SK-N-SH treated with all-trans-retinoic acid at 6 μM for 48 hours (cell line): ENCODE measurements at regions not wholly inside any gene's neighbourhood (a gene's known extent, or its start where the extent isn't known, plus 50 kb on each side); places are given as distances from the start of the nearest gene placed in this dataset.

Experiments used
- ATAC-seq: fragments of 200-7000 bp; cut with Tn5 transposase; 3 replicates; pipeline ENCODE4 v1.9.1; 2020; ENCODE audit warnings: mild to moderate bottlenecking, moderate library complexity
- ARNTL ChIP-seq: fragments of 450-650 bp; formaldehyde crosslinking; IDR thresholded peaks from 2 replicates; pipeline ENCODE4 v1.5.0; 2020; ENCODE audit warnings: low read depth, mild to moderate bottlenecking, moderate library complexity, borderline replicate concordance
- BACH2 ChIP-seq: fragments of 250-450 bp; sonication (Bioruptor Pico); IDR thresholded peaks from 2 replicates; pipeline ENCODE4 v1.9.0; 2021; ENCODE audit warnings: mild to moderate bottlenecking, borderline replicate concordance
- CREB5 ChIP-seq: fragments of 250-450 bp; sonication (Bioruptor Pico); IDR thresholded peaks from 2 replicates; pipeline ENCODE4 v1.5.1; 2020; ENCODE audit warnings: low read depth, mild to moderate bottlenecking, moderate library complexity
- CSDC2 ChIP-seq: fragments of 250-450 bp; sonication (Bioruptor Pico); IDR thresholded peaks from 2 replicates; pipeline ENCODE4 v1.5.0; 2020; ENCODE audit warnings: mild to moderate bottlenecking, moderate library complexity
- CSRNP3 ChIP-seq: fragments of 250-450 bp; sonication (Bioruptor Pico); IDR thresholded peaks from 2 replicates; pipeline ENCODE4 v1.5.1; 2021; ENCODE audit warnings: mild to moderate bottlenecking, moderate library complexity
- ESRRG ChIP-seq: fragments of 250-450 bp; sonication (Bioruptor Pico); IDR thresholded peaks from 2 replicates; pipeline ENCODE4 v1.6.1; 2021; ENCODE audit warnings: mild to moderate bottlenecking
- GLIS3 ChIP-seq: fragments of 250-450 bp; sonication (Bioruptor Pico); IDR thresholded peaks from 2 replicates; pipeline ENCODE4 v1.5.0; 2020; ENCODE audit warnings: mild to moderate bottlenecking, moderate library complexity
- ISL1 ChIP-seq: fragments of 250-450 bp; sonication (Bioruptor Pico); IDR thresholded peaks from 2 replicates; pipeline ENCODE4 v2.1.2; 2022; ENCODE audit warnings: mild to moderate bottlenecking, moderate library complexity
- OSR1 ChIP-seq: fragments of 250-450 bp; sonication (Bioruptor Pico); IDR thresholded peaks from 2 replicates; pipeline ENCODE4 v1.8.0; 2022; ENCODE audit warnings: moderate library complexity, mild to moderate bottlenecking, inconsistent platforms
- SNAI2 ChIP-seq: fragments of 250-450 bp; sonication (Bioruptor Pico); IDR thresholded peaks from 2 replicates; pipeline ENCODE4 v1.5.0; 2020; ENCODE audit warnings: mild to moderate bottlenecking, moderate library complexity
- TCF4 ChIP-seq: fragments of 250-450 bp; sonication (Bioruptor Pico); IDR thresholded peaks from 2 replicates; pipeline ENCODE4 v1.8.0; 2021; ENCODE audit warnings: mild to moderate bottlenecking, moderate library complexity, borderline replicate concordance
- TOX ChIP-seq: fragments of 250-450 bp; sonication (Bioruptor Pico); IDR thresholded peaks from 2 replicates; pipeline ENCODE4 v1.8.0; 2021; ENCODE audit warnings: mild to moderate bottlenecking, moderate library complexity, borderline replicate concordance
- ZFP3 ChIP-seq: fragments of 250-450 bp; sonication (Bioruptor Pico); IDR thresholded peaks from 2 replicates; pipeline ENCODE4 v1.5.0; 2020; ENCODE audit warnings: mild to moderate bottlenecking, moderate library complexity
- ZFP30 ChIP-seq: fragments of 450-650 bp; formaldehyde crosslinking; IDR thresholded peaks from 2 replicates; pipeline ENCODE4 v1.5.0; 2022; ENCODE audit warnings: mild to moderate bottlenecking, moderate library complexity
- ZNF8 ChIP-seq: fragments of 450-650 bp; formaldehyde crosslinking; IDR thresholded peaks from 2 replicates; pipeline ENCODE4 v1.5.0; 2020; ENCODE audit warnings: mild to moderate bottlenecking, moderate library complexity
- TF ChIP-seq, protein P1 (sequence below): fragments of 250-450 bp; sonication (Bioruptor Pico); IDR thresholded peaks from 2 replicates; pipeline ENCODE4 v1.8.0; 2020; ENCODE audit warnings: mild to moderate bottlenecking, moderate library complexity, borderline replicate concordance
- TF ChIP-seq, protein P2 (sequence below): fragments of 250-450 bp; sonication (Bioruptor Pico); IDR thresholded peaks from 2 replicates; pipeline ENCODE4 v1.5.0; 2020; ENCODE audit warnings: mild to moderate bottlenecking, moderate library complexity

DNA sequence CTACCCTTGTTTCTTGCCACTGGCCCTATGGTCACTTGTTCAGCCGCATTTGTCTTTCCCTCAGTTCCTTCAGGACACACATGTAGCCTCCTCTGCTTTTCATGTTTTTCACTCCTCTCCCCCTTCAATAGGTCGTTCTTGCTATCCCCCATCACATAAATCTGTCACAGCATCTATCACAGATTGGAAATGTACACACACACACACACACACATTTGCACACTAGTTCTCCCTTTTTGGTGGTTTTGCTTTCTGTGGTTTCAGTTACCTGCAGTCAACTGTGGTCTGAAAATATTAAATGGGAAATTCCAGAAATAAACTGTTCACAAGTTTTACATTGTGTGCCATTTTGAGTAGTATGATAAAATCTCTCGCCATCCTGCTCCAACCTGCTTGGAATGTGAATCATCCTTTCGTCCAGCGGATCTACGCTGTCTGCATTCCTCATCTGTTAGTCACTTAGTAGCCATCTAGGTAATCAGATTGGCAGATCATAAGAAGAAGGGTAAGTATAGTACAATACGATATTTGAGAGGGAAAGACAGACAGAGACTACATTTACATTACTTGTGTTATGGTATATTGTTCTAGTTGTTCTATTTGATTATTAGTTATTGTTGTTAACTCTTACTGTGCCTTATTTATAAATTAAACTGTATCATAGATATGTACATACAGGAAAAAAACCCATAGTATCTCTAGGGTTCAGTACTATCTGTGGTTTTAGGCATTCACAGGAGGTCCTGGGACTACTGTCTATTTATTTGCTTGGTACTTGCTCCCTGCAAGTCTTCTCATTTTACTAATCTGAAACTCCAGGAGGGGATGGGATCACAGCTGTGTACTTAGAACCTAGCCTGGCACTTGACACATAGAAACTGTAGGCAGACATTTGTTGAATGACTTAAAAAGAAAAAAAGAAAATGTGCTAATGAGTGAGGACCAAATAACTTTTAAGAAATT, 86.1 kb upstream of the PNPT1 start:
- peak; percentile 98 for ATAC-seq
- TF ChIP-seq SNAI2 (CRISPR knock-in tag) (no peak), ISL1 (CRISPR knock-in tag) (peak; percentile 47; the same call in 1 of the 2 replicates)

DNA sequence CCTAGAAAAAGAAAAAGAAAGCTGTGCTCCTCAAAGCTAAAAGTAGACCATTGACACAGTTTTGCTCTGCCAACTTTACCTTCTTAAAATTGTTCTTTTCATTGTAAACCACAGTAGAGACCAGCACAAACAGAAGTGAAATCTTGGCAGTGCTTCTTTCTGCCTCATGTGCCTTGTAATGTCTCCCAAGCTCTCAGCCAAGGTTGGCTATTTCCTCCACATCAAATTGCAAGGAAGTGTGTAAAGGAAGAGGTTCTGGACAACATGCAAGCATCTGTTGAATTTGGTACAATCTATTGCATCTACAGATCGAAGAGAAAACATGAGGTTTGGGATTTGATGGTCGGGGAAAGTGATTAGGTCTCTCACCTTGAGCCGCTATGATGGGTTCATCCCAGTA, 83.3 kb upstream of the PNPT1 start:
- TF ChIP-seq GLIS3 (no peak), OSR1 (CRISPR knock-in tag) (no peak), ZNF8 (CRISPR knock-in tag) (no peak), TOX (CRISPR knock-in tag) (no peak), CSRNP3 (CRISPR knock-in tag) (no peak), ZFP3 (CRISPR knock-in tag) (no peak), CREB5 (no peak), ARNTL (CRISPR knock-in tag) (no peak), TCF4 (CRISPR knock-in tag) (no peak), ESRRG (CRISPR knock-in tag) (no peak), ZFP30 (no peak), BACH2 (no peak)
- TF ChIP-seq, protein P1, sequence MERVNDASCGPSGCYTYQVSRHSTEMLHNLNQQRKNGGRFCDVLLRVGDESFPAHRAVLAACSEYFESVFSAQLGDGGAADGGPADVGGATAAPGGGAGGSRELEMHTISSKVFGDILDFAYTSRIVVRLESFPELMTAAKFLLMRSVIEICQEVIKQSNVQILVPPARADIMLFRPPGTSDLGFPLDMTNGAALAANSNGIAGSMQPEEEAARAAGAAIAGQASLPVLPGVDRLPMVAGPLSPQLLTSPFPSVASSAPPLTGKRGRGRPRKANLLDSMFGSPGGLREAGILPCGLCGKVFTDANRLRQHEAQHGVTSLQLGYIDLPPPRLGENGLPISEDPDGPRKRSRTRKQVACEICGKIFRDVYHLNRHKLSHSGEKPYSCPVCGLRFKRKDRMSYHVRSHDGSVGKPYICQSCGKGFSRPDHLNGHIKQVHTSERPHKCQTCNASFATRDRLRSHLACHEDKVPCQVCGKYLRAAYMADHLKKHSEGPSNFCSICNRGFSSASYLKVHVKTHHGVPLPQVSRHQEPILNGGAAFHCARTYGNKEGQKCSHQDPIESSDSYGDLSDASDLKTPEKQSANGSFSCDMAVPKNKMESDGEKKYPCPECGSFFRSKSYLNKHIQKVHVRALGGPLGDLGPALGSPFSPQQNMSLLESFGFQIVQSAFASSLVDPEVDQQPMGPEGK = no peak
- TF ChIP-seq, all 23 proteins: peak for 0
- no peak for ATAC-seq

GRCh38 chr2:55776479-55776878, 82.8 kb upstream of the PNPT1 start:
- ATAC-seq = no peak

More at GRCh38 chr2:55776479-55776878, 82.8 kb upstream of the PNPT1 start:
- no peak for TF ChIP-seq CSDC2 (CRISPR knock-in tag)
- TF ChIP-seq OSR1 (CRISPR knock-in tag) = no peak
- TF ChIP-seq, protein P1 = no peak
- TF ChIP-seq, protein P2, sequence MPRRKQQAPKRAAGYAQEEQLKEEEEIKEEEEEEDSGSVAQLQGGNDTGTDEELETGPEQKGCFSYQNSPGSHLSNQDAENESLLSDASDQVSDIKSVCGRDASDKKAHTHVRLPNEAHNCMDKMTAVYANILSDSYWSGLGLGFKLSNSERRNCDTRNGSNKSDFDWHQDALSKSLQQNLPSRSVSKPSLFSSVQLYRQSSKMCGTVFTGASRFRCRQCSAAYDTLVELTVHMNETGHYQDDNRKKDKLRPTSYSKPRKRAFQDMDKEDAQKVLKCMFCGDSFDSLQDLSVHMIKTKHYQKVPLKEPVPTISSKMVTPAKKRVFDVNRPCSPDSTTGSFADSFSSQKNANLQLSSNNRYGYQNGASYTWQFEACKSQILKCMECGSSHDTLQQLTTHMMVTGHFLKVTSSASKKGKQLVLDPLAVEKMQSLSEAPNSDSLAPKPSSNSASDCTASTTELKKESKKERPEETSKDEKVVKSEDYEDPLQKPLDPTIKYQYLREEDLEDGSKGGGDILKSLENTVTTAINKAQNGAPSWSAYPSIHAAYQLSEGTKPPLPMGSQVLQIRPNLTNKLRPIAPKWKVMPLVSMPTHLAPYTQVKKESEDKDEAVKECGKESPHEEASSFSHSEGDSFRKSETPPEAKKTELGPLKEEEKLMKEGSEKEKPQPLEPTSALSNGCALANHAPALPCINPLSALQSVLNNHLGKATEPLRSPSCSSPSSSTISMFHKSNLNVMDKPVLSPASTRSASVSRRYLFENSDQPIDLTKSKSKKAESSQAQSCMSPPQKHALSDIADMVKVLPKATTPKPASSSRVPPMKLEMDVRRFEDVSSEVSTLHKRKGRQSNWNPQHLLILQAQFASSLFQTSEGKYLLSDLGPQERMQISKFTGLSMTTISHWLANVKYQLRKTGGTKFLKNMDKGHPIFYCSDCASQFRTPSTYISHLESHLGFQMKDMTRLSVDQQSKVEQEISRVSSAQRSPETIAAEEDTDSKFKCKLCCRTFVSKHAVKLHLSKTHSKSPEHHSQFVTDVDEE = no peak
- TF ChIP-seq ESRRG (CRISPR knock-in tag) = no peak
